NCI-H1930 (cell line): ENCODE measurements at regions not wholly inside any gene's neighbourhood (a gene's known extent, or its start where the extent isn't known, plus 50 kb on each side); places are given as distances from the start of the nearest gene placed in this dataset.
"Not testable (repeated sequence)": the region's sequence is repeated elsewhere in the genome, so short reads cannot be mapped to it uniquely, and the experiment has no call there.

Experiments used
- DNase-seq, 2 experiments: peaks; one replicate each; lab custom pipeline; 2025; lab: John Stamatoyannopoulos, UW

- DNase-seq = no peak
Measured at GRCh38 chr3:164465172-164465571, 613.1 kb downstream of the SI start.

- DNase-seq = no peak
Measured at GRCh38 chr3:164460851-164461250, 617.4 kb downstream of the SI start.

- DNase-seq = no peak
Measured at GRCh38 chr3:164459521-164460151, 618.7 kb downstream of the SI start.

- DNase-seq = no peak
Measured at GRCh38 chr3:164458986-164459385, 619.3 kb downstream of the SI start.

GRCh38 chr3:164453714-164454113, 624.6 kb downstream of the SI start:
- no peak for DNase-seq

- DNase-seq = no peak
Measured at GRCh38 chr3:164452707-164453106, 625.6 kb downstream of the SI start.

GRCh38 chr3:164451072-164451910, 627.0 kb downstream of the SI start:
- DNase-seq = no peak

GRCh38 chr3:164450276-164450905, 627.9 kb downstream of the SI start:
- no peak for DNase-seq

GRCh38 chr3:164419220-164419619, 659.1 kb downstream of the SI start:
- DNase-seq = no peak

- peak; percentile 64 to 65 for DNase-seq
Measured at GRCh38 chr3:164418414-164418813, 659.9 kb downstream of the SI start.

GRCh38 chr3:164417955-164418354, 660.3 kb downstream of the SI start:
- no peak for DNase-seq

- DNase-seq = no peak
Measured at GRCh38 chr3:164416491-164417222, 661.6 kb downstream of the SI start.

GRCh38 chr3:164408326-164408725, 670.0 kb downstream of the SI start:
- DNase-seq = no peak

- DNase-seq = no peak
Measured at GRCh38 chr3:164407111-164407510, 671.2 kb downstream of the SI start.

- no peak for DNase-seq
Measured at GRCh38 chr3:164406281-164406680, 672.0 kb downstream of the SI start.

GRCh38 chr3:164401923-164402322, 676.4 kb downstream of the SI start:
- no peak for DNase-seq

- not testable (repeated sequence) for DNase-seq
Measured at GRCh38 chr3:164401440-164401839, 676.9 kb downstream of the SI start.

GRCh38 chr3:164397462-164397861, 680.8 kb downstream of the SI start:
- DNase-seq = no peak

GRCh38 chr3:164393171-164393570, 685.1 kb downstream of the SI start:
- no peak for DNase-seq

GRCh38 chr3:164390046-164390445, 688.2 kb downstream of the SI start:
- DNase-seq = no peak

GRCh38 chr3:164387236-164387635, 691.1 kb downstream of the SI start:
- no peak for DNase-seq

- no peak for DNase-seq
Measured at GRCh38 chr3:164380156-164380555, 698.1 kb downstream of the SI start.
